OCI-LY1 (cell line): ENCODE measurements at regions not wholly inside any gene's neighbourhood (a gene's known extent, or its start where the extent isn't known, plus 50 kb on each side); places are given as distances from the start of the nearest gene placed in this dataset.

Experiments
- CTCF ChIP-seq: fragments of 200-600 bp; sonication (generic), shearing (Covaris generic); IDR thresholded peaks from 2 replicates; pipeline ENCODE4 v1.5.1; 2017; ENCODE audit warnings: mild to moderate bottlenecking, antibody characterized with exemption, low read length, moderate library complexity, mixed read lengths
- EZH2 ChIP-seq: fragments of 200-600 bp; sonication (generic), shearing (Covaris generic); IDR thresholded peaks from 2 replicates; pipeline ENCODE4 v1.8.0; 2017; ENCODE audit warnings: borderline replicate concordance, mixed run types, mild to moderate bottlenecking, antibody characterized with exemption, low read length, moderate library complexity, mixed read lengths

GRCh38 chrX:40483502-40483901, 97.3 kb upstream of the ATP6AP2 start:
- TF ChIP-seq EZH2 (no peak), CTCF (no peak)
